ENCODE measurements at regions not wholly inside any gene's neighbourhood (a gene's known extent, or its start where the extent isn't known, plus 50 kb on each side); places are given as distances from the start of the nearest gene placed in this dataset.

DNA sequence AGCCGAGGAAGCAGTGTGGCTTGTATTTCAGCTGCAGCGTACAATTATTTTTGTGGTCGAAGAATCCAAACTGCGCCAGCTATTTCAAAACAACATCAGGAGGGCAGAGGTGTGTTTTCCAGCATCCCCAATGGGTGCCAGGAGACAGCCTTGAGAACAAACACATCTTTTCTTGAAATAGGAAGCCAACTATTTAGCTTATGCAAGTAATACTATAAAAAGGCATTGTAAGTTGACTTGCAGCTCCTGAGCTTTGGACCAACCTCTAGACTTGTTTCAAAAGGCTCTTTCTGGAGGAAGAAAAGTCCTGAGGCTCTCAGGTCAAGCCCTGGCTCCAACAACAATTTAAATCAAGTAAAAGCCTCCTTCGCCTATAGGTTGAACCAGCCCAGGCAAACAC, 86.6 kb upstream of the HNF1B start:
- TF ChIP-seq, protein P1, sequence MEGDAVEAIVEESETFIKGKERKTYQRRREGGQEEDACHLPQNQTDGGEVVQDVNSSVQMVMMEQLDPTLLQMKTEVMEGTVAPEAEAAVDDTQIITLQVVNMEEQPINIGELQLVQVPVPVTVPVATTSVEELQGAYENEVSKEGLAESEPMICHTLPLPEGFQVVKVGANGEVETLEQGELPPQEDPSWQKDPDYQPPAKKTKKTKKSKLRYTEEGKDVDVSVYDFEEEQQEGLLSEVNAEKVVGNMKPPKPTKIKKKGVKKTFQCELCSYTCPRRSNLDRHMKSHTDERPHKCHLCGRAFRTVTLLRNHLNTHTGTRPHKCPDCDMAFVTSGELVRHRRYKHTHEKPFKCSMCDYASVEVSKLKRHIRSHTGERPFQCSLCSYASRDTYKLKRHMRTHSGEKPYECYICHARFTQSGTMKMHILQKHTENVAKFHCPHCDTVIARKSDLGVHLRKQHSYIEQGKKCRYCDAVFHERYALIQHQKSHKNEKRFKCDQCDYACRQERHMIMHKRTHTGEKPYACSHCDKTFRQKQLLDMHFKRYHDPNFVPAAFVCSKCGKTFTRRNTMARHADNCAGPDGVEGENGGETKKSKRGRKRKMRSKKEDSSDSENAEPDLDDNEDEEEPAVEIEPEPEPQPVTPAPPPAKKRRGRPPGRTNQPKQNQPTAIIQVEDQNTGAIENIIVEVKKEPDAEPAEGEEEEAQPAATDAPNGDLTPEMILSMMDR (IDR thresholded peaks at IDR 0.05), result no peak
- TF ChIP-seq POLR2A (IDR thresholded peaks at IDR 0.05) (no peak), POLR2AphosphoS5 (IDR thresholded peaks at IDR 0.05; ENCODE audit: insufficient read depth in 1 of 2, low read depth in 1 of 2) (no peak)
